ENCODE measurements at regions not wholly inside any gene's neighbourhood (a gene's known extent, or its start where the extent isn't known, plus 50 kb on each side); places are given as distances from the start of the nearest gene placed in this dataset.

- BruUV-seq (replicated peaks), result no TSS peak
- POLR2A ChIA-PET, result interaction anchor here (0.8 to 3.0 kb wide), 5 partner anchors 24 to 57 kb away, joined by 3 to 32 read pairs (median 3); partner anchors contain the start of gene ACKR3
- TF ChIP-seq SMAD5 (IDR thresholded peaks at IDR 0.05; ENCODE audit: low read depth) (no peak), RELA (IDR thresholded peaks at IDR 0.05; ENCODE audit: borderline replicate concordance, partially characterized antibody) (no peak), HDGF (IDR thresholded peaks at IDR 0.05) (no peak), ZNF217 (IDR thresholded peaks at IDR 0.05) (no peak), SIX5 (IDR thresholded peaks at IDR 0.05; ENCODE audit: low read depth, low read length, severe bottlenecking) (no peak), PAX8 (IDR thresholded peaks at IDR 0.05) (no peak), YBX1 (IDR thresholded peaks at IDR 0.05) (no peak), NR2C2 (IDR thresholded peaks at IDR 0.05; ENCODE audit: borderline replicate concordance, control insufficient read depth, insufficient read length, low read depth) (no peak), NFYB (IDR thresholded peaks at IDR 0.05; ENCODE audit: insufficient read depth, low read depth, low read length) (no peak), ZNF274 (IDR thresholded peaks at IDR 0.05; ENCODE audit: insufficient read depth, insufficient read length) (no peak), NFIC (IDR thresholded peaks at IDR 0.05; ENCODE audit: low read depth, low read length) (no peak), RBBP5 (conservative IDR thresholded peaks at IDR 0.05) (no peak), SIN3A (IDR thresholded peaks at IDR 0.05; ENCODE audit: low read depth, low read length) (no peak)
- RAD21 ChIA-PET (ENCODE audit: unreplicated experiment), result interaction anchor here (1.2 to 7.5 kb wide), 22 partner anchors 12 to 746 kb away, joined by 3 to 275 read pairs (median 6); partner anchors contain the start of gene ACKR3
- H3K4me3 ChIP-seq, result no peak overlapping the region
- H4K20me1 ChIP-seq (ENCODE audit: control insufficient read depth, insufficient read depth), result no peaks in the 10 kb centered on the region
- no peak overlapping the region for H3K27ac ChIP-seq (ENCODE audit: control insufficient read depth, insufficient read depth)
- no peaks in the 10 kb centered on the region; a peak in 2 of 4 replicates for H3K27me3 ChIP-seq (replicated peaks in 1 of 2; ENCODE audit: control insufficient read depth in 2 of 2, insufficient read depth in 2 of 2, low read length in 1 of 2)
- 85% methylated on average over 5 of the region's 5 CpGs for WGBS (ENCODE audit: insufficient coverage, insufficient replicate concordance, low lambda C conversion rate, missing lambda C conversion rate)
- FAIRE-seq, result no peak
- ATAC-seq, result no peak
- CTCF ChIA-PET, result interaction anchor here (0.6 to 7.5 kb wide), 28 partner anchors 10 to 573 kb away, joined by 3 to 300 read pairs (median 7); partner anchors contain the start of genes ACKR3 and COPS8
- no peak for DNase-seq (ENCODE audit: low read depth, low spot score)
- no peaks in the 10 kb centered on the region for H3K9me3 ChIP-seq (replicated peaks; ENCODE audit: control insufficient read depth, insufficient read depth, low read length)
- SMC1A ChIA-PET (ENCODE audit: uncharacterized antibody, unreplicated experiment), result interaction anchor here (0.7 to 8.1 kb wide), 31 partner anchors 10 to 746 kb away, joined by 3 to 230 read pairs (median 4); partner anchors contain the start of gene ACKR3
- H3K4me2 ChIP-seq (ENCODE audit: control insufficient read depth, insufficient read depth), result no peak overlapping the region
- intact Hi-C loops (cut with micrococcal nuclease; ENCODE audit: unreplicated experiment) (loop anchor here (2.0 to 10.0 kb wide), 2 partner anchors 35 to 157 kb away; no protein-coding TSS in a partner anchor), in situ Hi-C loops (cut with MboI) (loop anchor here (5.0 kb wide), 1 partner anchor 560 kb away; no protein-coding TSS in a partner anchor)
- no peaks in the 10 kb centered on the region for H3K79me2 ChIP-seq (ENCODE audit: control insufficient read depth, insufficient read depth, low read length)
- no peaks in the 10 kb centered on the region for H3K36me3 ChIP-seq (ENCODE audit: control insufficient read depth in 2 of 2, insufficient read depth in 2 of 2, low read length in 1 of 2)
- no peak overlapping the region for H3K9ac ChIP-seq (ENCODE audit: control insufficient read depth, insufficient read depth, low read length)
- no peak overlapping the region for H2AFZ ChIP-seq (ENCODE audit: control insufficient read depth, low read depth, low read length)
- H3K4me1 ChIP-seq (ENCODE audit: control insufficient read depth, insufficient read depth, low read length), result peaks cover 5% of the 10 kb centered on the region
Observed at GRCh38 chr2:236512267-236512666, 57.4 kb upstream of the ACKR3 start.
